ENCODE measurements at regions not wholly inside any gene's neighbourhood (a gene's known extent, or its start where the extent isn't known, plus 50 kb on each side); places are given as distances from the start of the nearest gene placed in this dataset.

DNA sequence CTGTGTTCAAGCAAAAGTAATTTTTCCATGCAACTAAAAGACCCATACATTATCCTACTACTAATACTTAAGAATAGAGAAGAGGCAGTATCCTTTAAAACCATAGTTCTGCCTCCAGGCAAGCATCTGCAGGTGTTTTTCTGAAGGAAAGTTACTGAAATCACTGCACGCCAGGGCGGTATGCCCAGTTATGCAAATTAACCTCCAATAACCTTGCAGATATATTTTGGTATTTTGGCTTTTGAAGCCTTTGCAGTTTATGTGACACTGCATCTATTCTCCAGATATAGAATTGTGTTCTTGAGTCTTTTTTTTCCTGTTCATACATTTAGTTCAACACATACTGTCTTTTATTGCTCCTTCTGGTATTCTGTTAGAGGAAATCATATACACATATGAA is 346.2 kb upstream of the PDGFD start:
- no peak for TF ChIP-seq GATA3 (IDR thresholded peaks at IDR 0.05; ENCODE audit: low read depth, low read length)
- no peak for TF ChIP-seq GATA2 (IDR thresholded peaks at IDR 0.05; ENCODE audit: low read depth, low read length)
